Tibial nerve (tissue), 4 donors: ENCODE measurements at regions not wholly inside any gene's neighbourhood (a gene's known extent, or its start where the extent isn't known, plus 50 kb on each side); places are given as distances from the start of the nearest gene placed in this dataset.
A peak's percentile ranks its signal among the peaks of the same experiment; 100 is the strongest.
"Not testable (repeated sequence)": the region's sequence is repeated elsewhere in the genome, so short reads cannot be mapped to it uniquely, and the experiment has no call there.

Source experiments
- DNase-seq, 2 donors: peaks; one replicate each; pipeline ENCODE4 v3.0.0-alpha.2; 2019; ENCODE audit warnings: low spot score in 2 of 2
- H3K27ac ChIP-seq, 4 donors: fragments of 200-600 bp; sonication (generic) in 3 of 4; one replicate each; pipeline ENCODE4 v1.5.1; 2017 to 2019; ENCODE audit warnings: mild to moderate bottlenecking in 1 of 4
- H3K27me3 ChIP-seq, 2 donors: fragments of 200-600 bp; sonication (generic) in 1 of 2; one replicate each; pipeline versions ENCODE4 v1.5.1 to v1.6.0; 2017 to 2019
- H3K36me3 ChIP-seq, 3 donors: fragments of 200-600 bp; sonication (generic); one replicate each; pipeline ENCODE4 v1.5.1; 2018 to 2019
- H3K4me1 ChIP-seq, 4 donors: fragments of 200-600 bp; sonication (generic) in 3 of 4; one replicate each; pipeline ENCODE4 v1.5.1; 2017 to 2019
- H3K4me3 ChIP-seq, 4 donors: fragments of 200-600 bp; sonication (generic) in 3 of 4; one replicate each; pipeline ENCODE4 v1.5.1; 2017 to 2019; ENCODE audit warnings: mild to moderate bottlenecking in 1 of 4, moderate library complexity in 1 of 4
- H3K9me3 ChIP-seq, 4 donors: fragments of 200-600 bp; sonication (generic) in 3 of 4; one replicate each; pipeline ENCODE4 v1.5.1; 2017 to 2019
- CTCF ChIP-seq, 5 experiments: fragments of 200-600 bp in 3 of 5; fragments of 450-650 bp in 2 of 5; sonication (generic) in 3 of 5; IDR thresholded peaks; one replicate each; pipeline ENCODE4 v1.5.1; 2016 to 2019; ENCODE audit warnings: antibody characterized with exemption in 5 of 5, mild to moderate bottlenecking in 3 of 5, moderate library complexity in 2 of 5
- EP300 ChIP-seq, 2 donors: sonication (generic); formaldehyde crosslinking; IDR thresholded peaks; one replicate each; pipeline ENCODE4 v1.6.1; 2017; ENCODE audit warnings: antibody characterized with exemption in 2 of 2, mild to moderate bottlenecking in 1 of 2
- POLR2A ChIP-seq, 2 donors: fragments of 450-650 bp; IDR thresholded peaks; one replicate each; pipeline ENCODE4 v1.6.1; 2017; ENCODE audit warnings: antibody characterized with exemption in 2 of 2, mild to moderate bottlenecking in 2 of 2, moderate library complexity in 2 of 2
- WGBS, 2 donors: methylation state at CpG; one replicate each; pipeline ENCODE4 v1.1.5; 2018; 5-methylcytosine and 5-hydroxymethylcytosine counted together

GRCh38 chr6:4360920-4361319 lies 225.5 kb upstream of the ECI2 start:
- Histone ChIP-seq H3K9me3 (no peaks in the 10 kb centered on the region), H3K27ac (no peak overlapping the region), H3K4me1 (peaks cover 0 to 21% (median 6%) of the 10 kb centered on the region in 4 donors), H3K36me3 (no peaks in the 10 kb centered on the region), H3K4me3 (no peak overlapping the region), H3K27me3 (no peaks in the 10 kb centered on the region)
- no peak for DNase-seq
- no peak for TF ChIP-seq EP300 (IDR thresholded peaks at IDR 0.05)
- 90 to 91% methylated on average over 6 of the region's 6 CpGs for WGBS, 2 donors

GRCh38 chr6:4359108-4359730 lies 223.8 kb upstream of the ECI2 start:
- no peaks in the 10 kb centered on the region for H3K9me3 ChIP-seq
- TF ChIP-seq POLR2A (IDR thresholded peaks at IDR 0.05) (no peak), EP300 (IDR thresholded peaks at IDR 0.05) (no peak), CTCF (IDR thresholded peaks at IDR 0.05) (no peak)
- peaks cover 0 to 21% (median 6%) of the 10 kb centered on the region in 4 donors for H3K4me1 ChIP-seq
- H3K36me3 ChIP-seq = no peaks in the 10 kb centered on the region
- no peak for DNase-seq
- no peak overlapping the region for H3K4me3 ChIP-seq
- peak overlapping the region; percentile 34 to 83 (median 72) for H3K27ac ChIP-seq
- 74 to 76% methylated on average over 7 of the region's 7 CpGs for whole genome bisulfite sequencing, 2 donors
- no peaks in the 10 kb centered on the region for H3K27me3 ChIP-seq

DNA sequence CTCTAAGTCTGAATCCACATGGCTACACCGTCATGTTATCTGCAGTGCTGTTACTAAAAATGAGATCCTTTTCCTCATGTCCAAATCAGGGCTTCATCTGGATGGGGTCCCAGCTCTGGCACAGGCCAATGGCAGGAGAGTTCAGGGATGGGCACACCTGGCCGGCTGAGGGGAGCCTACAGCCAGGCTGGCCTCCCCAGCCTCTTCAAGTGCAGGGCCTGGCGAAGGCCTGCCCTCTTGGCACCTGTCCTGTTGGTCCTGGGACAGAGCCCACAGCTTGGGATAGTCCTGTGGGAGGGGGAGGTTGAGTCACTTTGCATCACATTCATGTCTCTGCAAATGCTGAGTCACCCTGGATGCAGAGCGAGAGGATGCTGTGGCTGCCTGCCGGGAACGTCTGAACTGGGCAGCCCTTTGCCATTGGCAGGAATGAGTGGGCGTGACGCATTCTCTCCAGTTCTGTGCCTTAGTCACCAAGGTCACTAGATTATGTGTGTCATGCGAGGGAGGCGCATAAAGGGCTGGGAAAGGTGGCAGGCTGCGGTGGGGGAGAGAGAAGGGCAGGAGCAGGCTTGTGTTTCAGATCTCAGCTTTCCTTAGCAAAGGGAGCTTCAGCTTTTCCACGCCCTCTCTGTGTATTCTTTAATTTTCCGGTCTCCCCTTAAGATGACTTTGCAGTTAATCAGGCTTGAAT lies 223.2 kb upstream of the ECI2 start:
- WGBS, 2 donors = 35 to 36% methylated on average over 13 of the region's 13 CpGs
- Histone ChIP-seq H3K4me3 (no peak overlapping the region), H3K9me3 (no peaks in the 10 kb centered on the region), H3K4me1 (peaks cover 0 to 21% (median 6%) of the 10 kb centered on the region in 4 donors), H3K27me3 (no peaks in the 10 kb centered on the region), H3K36me3 (no peaks in the 10 kb centered on the region), H3K27ac (peak overlapping the region; percentile 34 to 83 (median 72))
- no peak for TF ChIP-seq CTCF (IDR thresholded peaks at IDR 0.05)
- TF ChIP-seq EP300 (IDR thresholded peaks at IDR 0.05) = peak; percentile 52 to 96
- no peak for TF ChIP-seq POLR2A (IDR thresholded peaks at IDR 0.05)
- peak; percentile 51 to 66 for DNase-seq

GRCh38 chr6:4357660-4358152 lies 222.3 kb upstream of the ECI2 start:
- H3K9me3 ChIP-seq, H3K27me3 ChIP-seq, H3K36me3 ChIP-seq, H3K4me3 ChIP-seq, DNase-seq: not testable (repeated sequence)
- Histone ChIP-seq H3K4me1 (peaks cover 0 to 21% (median 7%) of the 10 kb centered on the region in 4 donors), H3K27ac (peak overlapping the region in 2 of 4 donors; percentile 52 to 69)
- 88 to 98% methylated on average over 3 of the region's 3 CpGs for WGBS, 2 donors

- Histone ChIP-seq H3K27ac (peak overlapping the region in 2 of 4 donors; percentile 52 to 69), H3K27me3 (no peaks in the 10 kb centered on the region), H3K36me3 (no peaks in the 10 kb centered on the region), H3K4me1 (peaks cover 0 to 27% (median 10%) of the 10 kb centered on the region in 4 donors), H3K9me3 (no peaks in the 10 kb centered on the region), H3K4me3 (no peak overlapping the region)
- WGBS, 2 donors = 38 to 39% methylated on average over 7 of the region's 7 CpGs
- no peak for TF ChIP-seq EP300 (IDR thresholded peaks at IDR 0.05)
- TF ChIP-seq POLR2A (IDR thresholded peaks at IDR 0.05) = no peak
- DNase-seq = no peak
These were observed 221.7 kb upstream of the ECI2 start for GRCh38 chr6:4356899-4357659.

GRCh38 chr6:4355241-4355640 lies 219.9 kb upstream of the ECI2 start:
- WGBS, 2 donors = 71 to 76% methylated on average over 5 of the region's 5 CpGs
- H3K27me3 ChIP-seq = no peaks in the 10 kb centered on the region
- no peak overlapping the region for H3K27ac ChIP-seq
- no peak for TF ChIP-seq EP300 (IDR thresholded peaks at IDR 0.05)
- no peak for TF ChIP-seq POLR2A (IDR thresholded peaks at IDR 0.05)
- no peak for TF ChIP-seq CTCF (IDR thresholded peaks at IDR 0.05)
- DNase-seq = no peak
- H3K4me1 ChIP-seq = peaks cover 0 to 45% (median 15%) of the 10 kb centered on the region in 4 donors
- no peak overlapping the region for H3K4me3 ChIP-seq
- H3K9me3 ChIP-seq = no peaks in the 10 kb centered on the region
- no peaks in the 10 kb centered on the region for H3K36me3 ChIP-seq
